ENCODE measurements at regions not wholly inside any gene's neighbourhood (a gene's known extent, or its start where the extent isn't known, plus 50 kb on each side); places are given as distances from the start of the nearest gene placed in this dataset.

GRCh38 chr12:30012816-30013450, 229.2 kb upstream of the TMTC1 start:
- DNase-seq, result no peak

- DNase-seq, result no peak
Observed at GRCh38 chr12:30010071-30011052, 226.6 kb upstream of the TMTC1 start.

DNA sequence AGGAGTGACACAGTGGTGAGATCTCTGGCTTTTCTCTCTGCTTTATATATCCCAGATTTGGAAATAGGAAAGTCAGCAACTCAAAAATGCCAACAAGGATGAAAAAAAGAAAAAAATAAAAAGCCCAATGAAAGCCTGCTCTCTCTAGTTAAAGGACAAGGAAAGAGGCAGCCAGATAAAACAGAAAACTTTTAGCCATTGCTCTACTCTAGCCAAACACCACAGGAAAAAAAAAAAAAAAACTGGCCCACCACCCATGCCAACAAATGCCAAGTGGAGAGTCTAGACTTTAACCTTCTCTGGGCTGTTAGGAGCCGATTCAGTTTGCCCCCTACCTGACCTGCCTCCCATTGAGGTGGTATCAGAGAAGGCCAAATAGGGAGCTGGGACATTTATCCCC, 222.3 kb upstream of the TMTC1 start:
- DNase-seq, result no peak

DNA sequence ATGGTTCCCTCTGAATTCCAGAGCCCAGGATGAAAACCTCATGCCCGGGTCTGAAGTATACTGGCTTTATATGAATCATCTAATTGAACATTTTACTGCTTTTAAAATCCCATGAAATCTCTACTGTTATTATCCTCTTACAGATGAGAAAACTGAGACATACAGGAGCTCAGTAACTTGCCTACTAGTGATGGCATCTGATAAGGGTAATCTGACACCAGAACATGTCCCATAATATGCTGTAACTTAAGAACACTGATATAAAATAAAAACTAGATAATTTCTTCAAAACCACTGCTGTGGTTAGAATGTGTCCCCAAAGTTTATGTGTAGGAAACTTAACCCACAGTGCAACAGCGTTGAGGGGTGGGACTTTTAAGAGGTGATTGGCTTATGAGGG, 219.6 kb upstream of the TMTC1 start:
- no peak for DNase-seq

GRCh38 chr12:30002677-30003076, 218.9 kb upstream of the TMTC1 start:
- no peak for DNase-seq

GRCh38 chr12:30000401-30000800, 216.7 kb upstream of the TMTC1 start:
- no peak for DNase-seq

- DNase-seq, result no peak
Observed at GRCh38 chr12:29996993-29997392, 213.3 kb upstream of the TMTC1 start.

DNA sequence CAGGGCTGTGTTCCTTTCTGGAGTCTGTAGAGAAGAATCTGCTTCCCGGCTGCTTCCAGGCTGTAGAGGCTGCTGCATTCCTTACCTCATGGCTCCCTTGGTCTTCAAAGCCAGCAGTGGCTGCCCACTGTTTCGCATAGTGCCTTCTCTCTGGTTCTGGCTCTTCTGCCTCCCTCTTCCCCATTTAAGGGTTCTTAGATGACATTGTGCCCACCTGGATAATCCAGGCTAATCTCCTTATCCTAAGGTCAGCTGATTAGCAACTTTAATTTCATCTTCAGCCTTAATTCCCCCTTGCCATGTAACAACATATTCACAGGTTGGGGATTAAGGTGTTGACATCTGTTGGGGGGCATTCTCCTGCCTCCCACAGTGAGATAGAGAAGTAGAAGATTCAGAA, 208.6 kb upstream of the TMTC1 start:
- no peak for DNase-seq

DNA sequence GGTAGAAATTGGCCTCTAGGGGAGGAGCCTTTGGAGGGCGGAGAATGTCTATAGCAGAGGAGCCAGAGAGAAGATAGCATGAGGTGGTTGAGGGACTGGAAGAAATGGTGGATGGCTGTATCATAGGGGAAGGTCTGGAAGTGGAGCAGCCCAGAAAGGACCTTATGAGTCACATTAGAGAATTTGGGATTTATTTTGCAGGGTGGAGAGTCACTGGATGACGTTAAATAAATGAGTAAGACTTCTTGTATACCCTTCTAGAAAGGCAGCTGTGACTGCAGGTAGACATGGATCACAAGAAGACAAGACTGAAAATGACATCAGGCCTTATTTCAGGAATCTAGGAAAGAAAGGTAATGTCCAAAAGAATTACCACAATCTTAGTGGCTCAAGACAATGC, 208.2 kb upstream of the TMTC1 start:
- DNase-seq, result no peak

- no peak for DNase-seq
Observed at GRCh38 chr12:29990971-29991370, 207.2 kb upstream of the TMTC1 start.

DNA sequence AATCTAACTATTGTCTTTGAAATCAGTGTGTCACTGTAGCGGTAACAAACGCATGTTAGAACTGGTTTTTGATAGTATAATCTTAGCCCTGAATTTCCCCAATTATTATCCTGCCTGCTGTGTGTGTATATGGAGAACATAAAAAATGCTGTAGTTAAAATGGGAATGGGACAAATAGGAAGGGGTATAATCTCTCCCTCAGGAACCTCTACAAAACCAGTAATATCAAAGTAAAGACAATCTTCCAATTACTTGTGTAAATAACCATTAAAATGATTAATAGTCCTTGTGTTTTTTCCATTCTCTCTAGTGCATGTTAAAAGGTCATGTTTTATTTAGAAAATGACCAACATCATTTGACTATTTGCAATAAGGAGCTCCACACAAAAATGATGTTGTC, 200.1 kb upstream of the TMTC1 start:
- DNase-seq, result no peak

DNA sequence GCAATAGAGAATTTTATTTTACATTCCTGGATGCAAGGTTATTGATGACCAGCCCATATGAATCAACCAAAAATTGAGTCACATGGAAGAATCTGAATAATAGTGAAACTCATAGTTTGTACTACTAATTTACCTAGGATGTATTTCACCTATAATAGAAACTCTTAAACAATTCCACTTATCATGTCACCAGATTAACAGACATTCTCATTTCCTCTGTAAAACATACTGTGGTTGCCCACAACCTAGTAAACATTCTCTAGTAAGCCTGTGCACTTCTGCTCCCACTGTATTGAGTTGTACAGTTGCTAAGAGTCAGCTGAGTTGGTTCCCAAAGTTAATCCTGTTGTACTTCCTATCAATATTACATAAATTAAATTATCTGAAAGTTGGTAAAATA, 196.6 kb upstream of the TMTC1 start:
- DNase-seq, result no peak

GRCh38 chr12:29971446-29971845, 187.7 kb upstream of the TMTC1 start:
- no peak for DNase-seq

DNA sequence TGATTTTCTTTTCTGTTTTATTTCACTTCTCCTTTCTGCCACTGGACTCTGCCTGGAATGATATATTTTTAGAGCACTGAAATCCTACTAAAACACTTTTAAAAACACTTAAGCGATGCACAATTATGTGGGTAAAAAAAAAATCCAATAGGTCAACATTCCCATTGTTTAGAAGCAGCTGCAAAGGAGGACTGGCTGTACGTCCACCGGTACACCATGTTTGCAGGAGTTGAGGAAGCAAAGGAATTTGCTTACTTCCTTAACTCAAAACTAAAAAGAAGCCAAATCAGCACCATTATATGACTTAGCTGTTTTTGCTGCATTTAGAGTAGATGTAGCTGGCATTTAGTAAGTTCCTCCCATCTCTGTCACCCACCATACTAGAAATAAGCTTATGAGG, 186.8 kb upstream of the TMTC1 start:
- DNase-seq, result peak in 2 of 4 experiments; percentile 1 to 2

DNA sequence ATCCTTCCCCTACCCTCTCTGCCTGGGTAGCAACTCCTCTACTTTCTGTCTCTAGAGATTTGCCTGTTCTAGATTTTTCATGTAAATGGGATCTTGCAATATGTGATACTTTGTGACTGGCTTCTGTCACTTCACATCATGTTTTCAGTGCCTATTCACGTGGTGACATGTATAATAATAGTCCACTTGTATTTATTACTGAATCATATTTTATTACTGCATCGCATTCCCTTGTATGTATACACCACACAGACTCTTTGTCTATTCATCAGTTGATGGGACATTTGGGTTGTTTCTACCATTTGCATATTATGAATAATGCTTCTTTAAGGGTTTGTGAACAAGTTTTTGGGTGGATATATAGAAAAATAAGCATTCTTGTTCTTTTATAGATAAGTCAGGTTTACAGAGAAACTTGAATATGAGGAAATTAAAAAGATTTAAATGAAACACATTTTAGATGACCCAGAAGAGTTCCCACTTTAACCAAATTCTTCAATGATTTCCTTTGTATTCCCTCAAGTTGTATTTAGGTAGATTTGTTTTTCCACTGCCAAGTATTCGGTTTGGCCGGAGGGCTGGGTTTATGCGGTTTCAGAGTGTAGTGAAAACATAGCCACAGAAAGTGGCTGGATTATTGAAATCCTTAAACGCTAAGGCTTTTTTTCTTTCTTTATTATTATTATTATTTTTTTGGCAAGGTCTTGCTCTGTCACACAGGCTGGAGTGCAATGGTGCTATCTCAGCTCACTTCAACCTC, 178.7 kb upstream of the TMTC1 start:
- no peak for DNase-seq

DNA sequence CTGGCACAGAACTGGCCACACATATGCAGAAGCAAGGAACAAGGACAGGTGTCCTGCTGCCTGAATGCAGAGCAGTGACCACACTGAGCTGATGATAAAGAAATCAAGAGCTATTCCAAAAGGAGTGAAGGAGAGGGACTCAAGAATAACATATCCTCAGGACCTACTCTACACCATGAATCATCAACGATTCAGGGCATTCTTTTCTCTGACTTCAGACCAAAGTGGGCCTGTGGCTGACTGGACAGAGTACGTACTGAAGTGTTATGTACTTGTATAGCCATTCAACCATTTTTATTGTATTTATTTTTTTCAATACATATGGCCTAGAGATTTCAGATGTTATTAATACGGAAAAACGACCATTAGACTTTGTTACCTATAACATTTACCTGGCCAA, 177.5 kb upstream of the TMTC1 start:
- no peak for DNase-seq

GRCh38 chr12:29960122-29960521, 176.4 kb upstream of the TMTC1 start:
- no peak for DNase-seq

DNA sequence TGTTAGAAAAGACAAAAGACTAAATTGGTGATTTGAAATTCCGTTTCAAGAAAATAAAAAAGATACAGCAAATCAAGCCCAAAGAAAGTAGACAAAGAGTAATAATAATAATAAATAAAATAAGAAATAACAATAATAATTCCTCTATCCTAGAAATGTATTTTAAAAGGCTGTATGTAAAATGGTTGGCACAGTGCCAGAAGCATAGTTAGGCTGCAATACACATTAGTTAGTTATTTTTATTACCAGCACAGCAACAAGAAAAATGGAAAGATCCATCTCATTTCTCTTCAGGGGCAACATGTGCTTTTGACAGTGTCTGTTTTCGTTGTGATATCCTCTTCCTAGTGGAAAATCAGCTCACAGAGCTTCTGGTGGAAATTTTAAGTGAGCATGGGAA, 174.1 kb upstream of the TMTC1 start:
- DNase-seq, result peak in 1 of 4 experiments; percentile 16

DNA sequence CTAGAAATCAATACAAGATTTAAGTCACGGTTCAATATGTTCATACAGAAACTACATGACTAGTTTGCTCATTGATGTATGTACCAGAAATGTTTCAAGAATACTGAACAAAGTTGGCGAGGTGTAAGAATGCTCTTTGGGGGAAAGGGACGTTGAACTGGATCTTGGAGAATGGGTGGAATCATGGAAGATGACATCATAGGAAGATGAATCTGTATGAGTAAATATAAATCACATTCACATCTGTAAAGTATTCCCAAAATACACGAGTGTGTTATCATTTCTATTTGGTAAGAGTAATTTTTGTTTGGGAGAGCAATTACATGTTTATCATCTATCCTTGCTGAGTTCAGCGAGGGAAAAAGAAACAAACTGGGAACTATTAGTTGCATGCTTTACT, 162.2 kb upstream of the TMTC1 start:
- no peak for DNase-seq

GRCh38 chr12:29944269-29945000, 160.7 kb upstream of the TMTC1 start:
- no peak for DNase-seq

DNA sequence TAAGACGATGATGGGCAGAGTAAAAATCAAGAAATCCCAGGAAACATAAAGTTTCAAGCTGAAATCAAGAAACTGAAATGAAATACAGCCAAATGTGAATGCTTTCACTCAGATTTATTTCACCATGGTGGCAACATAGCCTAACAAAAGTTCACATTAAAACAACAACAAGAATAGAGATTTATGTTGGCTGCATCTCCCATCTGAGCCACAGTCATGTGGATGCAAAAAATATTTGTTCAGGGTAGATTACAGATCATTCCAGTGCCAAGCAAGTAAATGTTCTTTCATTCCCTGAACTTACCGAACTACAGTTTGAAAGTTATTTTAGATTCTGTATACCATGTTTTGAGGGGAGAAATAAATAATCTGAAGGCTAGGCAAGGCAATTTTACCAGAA, 159.9 kb upstream of the TMTC1 start:
- DNase-seq, result no peak

DNA sequence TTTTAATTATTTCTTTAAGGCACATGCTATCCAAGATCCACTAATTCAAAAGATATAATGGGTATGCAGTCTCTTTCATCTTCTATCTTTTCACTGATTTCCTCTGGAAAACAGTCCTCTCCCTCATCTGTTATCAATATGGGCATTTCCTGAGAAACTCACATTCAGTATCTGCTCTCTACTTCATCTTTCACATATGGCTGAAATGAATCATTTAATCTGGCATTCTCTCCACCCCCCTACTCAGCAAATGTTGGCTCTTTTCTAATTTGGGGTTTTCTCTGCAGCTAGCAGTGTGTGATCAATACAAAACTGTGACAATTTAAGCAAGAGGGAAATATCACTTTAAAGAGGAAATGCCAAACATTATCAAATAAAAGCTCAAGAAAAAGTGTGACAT, 157.1 kb upstream of the TMTC1 start:
- no peak for DNase-seq

DNA sequence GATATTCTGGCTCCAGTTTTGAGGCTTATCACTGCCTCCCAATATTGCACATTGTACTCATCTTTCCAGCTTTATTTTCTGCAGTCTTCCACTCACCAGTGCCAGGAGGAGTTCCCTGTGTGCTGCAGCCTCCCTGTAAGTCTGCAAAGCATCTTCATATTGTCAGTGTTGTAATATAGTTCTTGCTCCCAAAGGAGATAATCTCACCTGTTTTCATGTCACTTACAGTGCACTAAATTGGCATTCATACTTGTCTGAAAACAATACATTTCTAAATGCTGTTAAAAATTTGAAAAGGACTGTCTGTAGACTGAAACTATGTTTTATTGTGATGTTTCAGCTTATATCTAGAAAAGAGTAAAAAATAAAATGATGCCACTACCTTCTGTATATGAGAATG, 146.8 kb upstream of the TMTC1 start:
- no peak for DNase-seq
